ENCODE measurements at regions not wholly inside any gene's neighbourhood (a gene's known extent, or its start where the extent isn't known, plus 50 kb on each side); places are given as distances from the start of the nearest gene placed in this dataset.
"Not testable (repeated sequence)": the region's sequence is repeated elsewhere in the genome, so short reads cannot be mapped to it uniquely, and the experiment has no call there.

DNA sequence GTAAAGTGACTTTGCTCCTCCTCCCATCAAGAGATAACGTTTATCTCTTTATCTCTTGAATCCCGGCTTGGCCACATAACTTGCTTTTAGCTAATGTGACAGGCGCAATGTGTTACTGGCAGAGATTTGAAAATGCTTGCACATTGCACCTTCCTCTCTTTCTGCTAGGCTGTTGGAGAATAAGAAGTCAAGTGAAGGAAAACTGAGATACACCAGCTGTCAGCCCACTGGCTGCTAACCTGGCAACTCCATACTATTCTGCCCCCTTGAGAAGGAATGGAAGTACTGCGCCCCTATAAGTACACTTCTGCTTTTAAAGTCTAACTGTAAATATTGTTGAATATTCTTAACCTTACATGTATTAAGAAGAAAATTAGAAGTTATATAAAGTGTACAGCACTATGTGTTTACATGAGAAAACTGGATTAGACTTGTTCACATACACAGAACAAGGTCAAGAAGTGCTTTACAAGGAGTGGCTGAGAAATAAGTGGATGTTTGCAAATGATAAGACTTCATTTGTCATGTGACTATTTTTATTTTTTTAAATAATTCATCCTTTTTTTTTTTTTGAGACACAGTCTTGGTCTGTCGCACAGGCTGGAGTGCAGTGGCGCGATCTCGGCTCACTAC lies 424.5 kb upstream of the CTSO start:
- DNase-seq = peak; percentile 13

DNA sequence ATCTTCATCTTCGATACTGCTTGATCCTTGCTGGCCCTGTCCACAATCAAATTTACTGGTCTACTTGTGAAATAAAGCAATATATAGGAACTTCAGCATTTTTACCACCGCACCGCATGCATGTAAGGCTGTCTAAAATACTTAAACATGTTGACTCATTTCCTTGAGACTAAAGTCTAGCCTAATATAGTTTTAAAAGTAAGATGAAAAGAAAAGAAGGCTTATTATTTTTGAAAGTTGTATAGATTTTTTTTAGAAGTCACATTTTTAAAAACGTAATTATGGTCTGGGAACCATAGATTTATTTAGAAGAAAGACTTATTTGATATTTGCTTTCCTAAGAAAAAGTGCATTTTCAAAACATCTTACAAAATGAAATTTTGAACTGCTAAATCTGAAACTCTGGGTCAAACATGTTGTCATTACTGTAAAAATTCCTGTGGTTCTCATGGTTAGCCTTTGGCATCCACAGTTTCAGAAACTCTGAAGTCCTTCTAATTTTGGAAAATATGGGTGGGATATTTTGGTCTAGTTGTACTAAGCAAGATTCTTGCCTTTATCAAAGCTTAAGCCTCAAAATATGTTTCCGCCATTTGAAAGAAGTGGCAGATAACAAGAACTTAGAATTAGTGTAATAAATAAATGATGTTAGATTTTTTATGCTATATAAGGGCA lies 423.5 kb upstream of the CTSO start:
- no peak for DNase-seq

DNA sequence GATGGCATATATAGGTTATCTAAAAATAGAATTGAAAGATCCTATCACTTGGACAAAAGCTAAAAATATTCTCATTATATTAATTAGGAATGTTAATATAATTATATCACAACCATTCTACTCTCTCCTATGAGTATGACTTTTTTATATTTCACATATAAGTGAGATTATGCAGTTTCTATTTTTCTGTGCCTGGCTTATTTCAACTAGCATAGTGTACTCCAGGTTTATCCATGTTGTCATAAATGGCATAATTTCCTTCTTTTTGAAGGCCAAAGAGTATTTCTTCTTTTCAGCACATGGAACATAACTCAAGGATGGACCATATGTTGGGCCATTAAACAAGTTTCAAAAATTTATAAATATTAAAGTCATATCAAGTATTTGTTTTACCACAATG lies 421.2 kb upstream of the CTSO start:
- no peak for DNase-seq

DNA sequence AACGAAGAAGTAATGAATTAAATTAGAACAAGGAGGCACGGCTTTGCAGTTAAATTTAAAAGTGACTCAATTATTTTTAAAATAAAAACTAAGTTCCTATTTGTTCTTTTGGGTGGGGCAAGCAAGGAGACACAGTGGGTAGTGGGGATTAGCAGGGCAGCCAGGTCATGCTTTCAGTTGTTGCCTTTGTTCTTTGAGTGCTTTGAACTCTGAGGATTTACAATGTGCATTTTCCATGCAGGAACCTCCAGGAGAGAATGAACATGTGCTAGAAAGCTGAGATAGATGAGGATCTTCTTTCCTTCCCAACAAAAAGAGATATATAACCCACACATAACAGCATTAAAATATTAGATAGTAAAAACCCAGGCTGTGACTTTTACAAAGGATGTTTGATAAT lies 420.4 kb upstream of the CTSO start:
- DNase-seq = no peak

DNA sequence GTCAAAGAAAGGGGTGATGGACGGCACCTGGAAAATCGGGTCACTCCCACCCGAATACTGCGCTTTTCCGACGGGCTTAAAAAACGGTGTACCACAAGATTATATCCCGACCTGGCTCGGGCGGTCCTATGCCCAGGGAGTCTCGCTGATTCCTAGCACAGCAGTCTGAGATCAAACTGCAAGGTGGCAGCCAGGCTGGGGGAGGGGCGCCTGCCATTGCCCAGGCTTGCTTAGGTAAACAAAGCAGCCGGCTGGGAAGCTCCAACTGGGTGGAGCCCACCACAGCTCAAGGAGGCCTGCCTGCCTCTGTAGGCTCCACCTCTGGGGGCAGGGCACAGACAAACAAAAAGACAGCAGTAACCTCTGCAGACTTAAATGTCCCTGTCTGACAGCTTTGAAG lies 413.8 kb upstream of the CTSO start:
- DNase-seq = not testable (repeated sequence)

DNA sequence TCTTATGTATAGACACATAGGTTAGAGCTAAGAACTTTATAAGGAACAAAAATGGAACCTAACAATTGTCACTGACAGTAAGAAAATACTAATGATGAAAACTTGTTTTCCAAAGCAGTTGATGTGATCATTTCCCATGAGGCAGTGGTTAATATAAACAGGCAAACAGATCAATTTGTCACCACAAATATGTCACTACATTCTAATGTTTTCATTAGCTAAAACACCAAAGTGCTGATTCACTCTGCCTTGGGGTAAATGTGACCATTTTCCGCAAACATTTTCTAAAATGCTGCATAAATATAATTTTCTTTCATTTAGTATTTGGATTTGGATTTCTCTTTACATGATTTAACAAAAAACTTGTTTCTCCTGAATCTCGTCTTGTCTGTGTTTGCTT lies 408.9 kb upstream of the CTSO start:
- no peak for DNase-seq

DNA sequence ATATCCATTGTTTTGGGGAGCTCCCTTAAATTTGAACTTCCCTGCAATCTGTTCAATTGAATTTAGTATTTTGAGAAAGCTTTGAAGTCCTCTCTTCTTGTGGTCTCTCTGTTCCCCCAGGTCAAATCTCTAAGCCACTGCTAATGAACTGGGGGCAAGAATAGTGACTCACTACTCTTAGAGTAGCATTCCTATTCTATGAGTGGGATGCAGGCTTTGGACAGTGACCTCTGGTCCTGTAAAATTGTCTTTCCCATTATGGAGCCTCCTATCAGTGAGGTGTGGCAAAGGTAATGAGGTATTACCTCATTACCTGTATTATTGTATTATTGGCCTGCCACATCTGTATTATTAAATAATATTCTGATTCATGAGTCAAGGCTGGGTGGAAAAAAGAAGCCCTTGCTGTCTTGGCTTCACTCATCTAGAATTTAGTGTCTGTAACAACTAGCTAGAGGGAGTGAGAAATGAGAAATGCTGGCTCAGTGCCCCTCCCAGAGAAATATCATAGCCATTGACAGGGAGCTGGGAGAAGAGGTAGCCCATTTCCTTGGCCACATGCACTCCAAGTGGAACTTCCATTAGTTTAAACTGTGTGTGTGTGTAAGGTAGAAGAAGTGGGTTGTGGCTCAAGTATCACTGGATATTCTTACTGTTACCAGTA lies 393.9 kb upstream of the CTSO start:
- no peak for DNase-seq

DNA sequence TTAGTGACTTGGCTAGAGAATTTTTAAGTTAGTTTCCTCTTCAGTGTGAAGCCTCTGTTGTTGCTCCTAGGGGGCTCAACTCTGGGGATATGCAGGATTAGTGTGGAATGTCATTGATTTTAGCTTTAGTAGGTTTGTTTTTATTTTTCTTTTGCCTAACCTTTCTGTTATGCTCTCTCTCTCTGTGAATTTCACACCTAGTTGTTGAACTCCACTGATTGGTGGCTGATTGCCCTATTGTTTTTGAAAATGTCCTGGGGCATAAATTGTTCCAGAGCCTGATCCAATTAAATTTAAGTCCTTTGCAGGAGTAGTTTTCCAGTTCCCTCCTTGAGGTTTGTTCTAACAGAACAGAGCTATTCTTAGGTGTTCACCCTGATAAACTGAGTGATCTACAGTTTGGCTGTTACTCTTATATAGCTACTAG lies 393.3 kb upstream of the CTSO start:
- DNase-seq = no peak

DNA sequence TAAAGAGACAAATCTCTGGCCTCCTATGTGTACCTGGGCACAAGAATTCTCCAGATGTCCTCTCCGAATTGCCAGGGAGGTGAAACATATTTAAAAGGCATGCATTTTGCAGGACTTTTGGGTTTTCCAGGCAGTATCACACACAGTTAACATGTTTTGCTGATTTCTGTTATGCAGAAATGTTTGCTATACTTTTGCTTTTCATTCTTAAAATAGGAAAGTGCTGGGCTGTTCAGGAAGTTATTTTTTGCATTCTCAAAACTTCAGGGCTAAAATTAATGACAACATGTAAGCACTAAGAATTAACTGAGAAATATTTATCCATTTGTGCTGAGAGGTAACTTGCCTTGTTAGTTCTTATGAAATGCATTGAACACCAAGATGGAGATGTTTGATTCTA lies 390.7 kb upstream of the CTSO start:
- DNase-seq = no peak

DNA sequence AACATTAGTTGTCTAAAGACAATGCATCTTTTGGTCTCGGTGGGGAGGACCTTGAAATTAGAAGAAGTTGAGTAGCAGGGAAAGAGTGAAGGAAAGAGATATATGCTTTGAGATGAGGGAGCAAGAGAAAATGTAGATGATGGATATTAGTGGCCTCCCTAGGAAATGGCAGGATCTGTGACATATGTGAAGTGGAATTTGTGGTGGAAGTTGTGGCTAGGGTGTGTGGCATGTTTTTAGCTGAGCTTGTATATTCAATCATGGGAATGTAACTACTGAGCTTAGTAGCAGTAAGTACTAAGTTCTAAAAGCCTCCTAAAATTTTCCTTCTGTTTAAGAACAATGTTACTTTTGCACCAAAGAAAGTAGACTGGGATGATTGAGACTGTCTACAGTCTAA lies 382.8 kb upstream of the CTSO start:
- no peak for DNase-seq

DNA sequence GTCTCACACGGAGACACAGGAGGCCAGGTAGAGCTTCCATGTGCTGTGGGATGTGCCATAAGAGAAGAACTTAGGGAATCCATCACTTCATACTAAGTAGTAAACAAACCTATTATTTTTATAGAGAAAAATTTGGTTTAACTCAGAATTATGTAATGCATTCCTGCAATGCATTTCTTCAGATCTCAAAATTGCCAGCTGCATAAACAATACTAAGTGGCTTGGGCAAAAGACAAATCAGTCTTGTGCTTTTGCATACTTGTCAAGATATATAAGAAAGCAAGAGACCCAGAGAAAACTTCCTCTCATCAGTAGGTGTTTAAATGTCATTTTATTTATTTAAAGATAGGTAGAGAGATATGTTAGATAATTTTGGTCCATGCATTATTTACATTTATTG lies 382.1 kb upstream of the CTSO start:
- DNase-seq = no peak

DNA sequence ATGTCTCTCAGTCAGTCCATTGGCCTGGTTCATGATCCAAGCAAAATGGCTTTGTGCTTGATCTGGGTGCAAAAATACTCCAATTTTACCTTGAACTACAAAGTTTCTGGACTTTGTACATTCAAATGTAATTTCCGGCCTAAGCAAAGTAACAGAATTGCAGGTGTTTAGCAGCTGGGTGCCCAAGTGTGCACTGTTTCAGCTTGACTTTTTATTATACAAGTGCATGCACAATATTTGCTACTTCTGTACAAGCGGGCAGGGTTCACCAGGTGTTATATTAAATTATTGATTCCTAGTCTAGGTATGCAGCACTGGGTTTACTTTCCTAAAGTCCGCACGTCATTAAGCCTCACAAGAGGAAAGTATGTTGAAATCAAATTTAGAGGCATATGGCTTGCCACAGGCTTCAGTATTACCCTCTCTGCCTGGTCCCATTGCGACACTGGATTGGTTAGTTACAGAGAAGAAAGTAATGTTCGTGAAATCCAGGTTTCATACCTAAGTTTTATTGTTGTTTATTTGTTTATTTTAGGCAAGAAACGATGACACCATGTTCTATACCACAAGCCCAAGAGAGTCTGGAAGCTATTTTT lies 376.9 kb upstream of the CTSO start:
- DNase-seq = no peak

DNA sequence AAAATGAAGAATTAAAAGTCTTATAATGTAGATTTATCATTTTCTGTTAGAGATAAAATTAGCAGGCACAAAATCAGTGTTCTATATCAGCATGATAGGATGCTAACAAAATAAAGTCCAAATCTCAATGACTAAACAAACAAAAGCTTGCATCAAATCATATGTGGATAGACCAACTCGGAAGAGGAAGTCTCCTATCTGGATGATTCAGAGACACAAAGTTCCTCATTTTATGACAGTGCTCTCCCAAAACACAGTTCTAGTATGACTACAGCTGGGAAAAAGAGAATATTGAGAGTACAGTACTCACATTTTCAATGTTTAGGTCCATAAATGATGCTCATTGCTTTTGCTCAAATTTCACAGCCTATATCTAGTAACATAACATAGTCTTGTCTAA lies 376.1 kb upstream of the CTSO start:
- DNase-seq = no peak

DNA sequence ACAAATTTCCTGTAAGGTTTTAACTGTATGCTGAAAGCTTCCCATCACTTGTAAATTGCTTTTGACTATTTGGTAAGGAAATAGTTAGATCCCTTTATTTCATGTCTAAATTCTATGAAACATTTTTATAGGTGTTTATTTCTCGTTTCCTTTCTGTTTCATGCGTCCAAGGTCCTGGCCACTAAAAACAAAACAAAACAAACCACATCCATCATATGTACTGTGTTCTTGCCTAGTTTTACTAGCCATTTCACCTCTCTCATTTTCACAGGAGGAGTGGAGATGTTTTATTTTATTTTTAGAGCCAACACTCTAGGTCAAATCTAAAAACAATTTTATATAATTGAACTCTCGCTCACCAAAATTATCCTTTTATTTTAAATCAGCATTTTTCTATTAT lies 375.2 kb upstream of the CTSO start:
- no peak for DNase-seq

DNA sequence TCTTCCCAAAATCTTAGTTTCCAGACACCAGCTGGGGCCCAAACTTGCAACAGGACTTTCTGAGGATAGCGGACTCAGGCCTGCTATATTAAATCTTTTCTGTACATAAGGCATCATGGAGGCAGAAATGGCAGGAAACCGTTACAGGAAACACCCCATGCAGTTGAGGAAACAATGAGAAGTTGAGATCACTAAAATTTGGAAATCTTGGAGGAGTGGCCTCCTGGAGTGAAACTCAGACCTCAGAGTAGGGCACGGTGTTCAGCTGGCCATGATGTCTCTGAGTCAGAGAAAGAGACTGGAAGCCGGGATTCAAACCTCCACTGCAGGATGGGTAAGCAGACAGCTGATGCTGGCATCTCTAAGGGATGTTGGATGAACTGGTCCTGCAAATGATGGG lies 372.6 kb upstream of the CTSO start:
- no peak for DNase-seq

DNA sequence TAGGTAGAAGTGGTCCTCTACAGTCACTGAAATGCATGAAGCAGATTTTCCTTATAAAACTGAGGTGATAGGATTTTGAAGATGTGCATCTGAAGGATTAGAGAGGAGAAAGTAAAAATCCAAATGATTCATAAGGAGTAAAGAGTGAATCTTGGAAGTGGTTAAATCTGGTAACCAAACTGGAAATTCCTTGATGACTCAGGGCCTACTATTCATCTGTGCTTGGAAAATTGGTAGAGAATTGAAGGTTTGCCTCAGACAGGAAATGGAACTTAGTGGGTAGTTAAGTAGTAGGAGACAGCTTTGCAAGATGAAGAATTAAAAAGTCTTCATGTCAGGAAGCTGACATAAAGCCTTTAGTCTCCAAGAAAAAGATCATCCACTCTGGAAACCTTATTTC lies 368.9 kb upstream of the CTSO start:
- no peak for DNase-seq

DNA sequence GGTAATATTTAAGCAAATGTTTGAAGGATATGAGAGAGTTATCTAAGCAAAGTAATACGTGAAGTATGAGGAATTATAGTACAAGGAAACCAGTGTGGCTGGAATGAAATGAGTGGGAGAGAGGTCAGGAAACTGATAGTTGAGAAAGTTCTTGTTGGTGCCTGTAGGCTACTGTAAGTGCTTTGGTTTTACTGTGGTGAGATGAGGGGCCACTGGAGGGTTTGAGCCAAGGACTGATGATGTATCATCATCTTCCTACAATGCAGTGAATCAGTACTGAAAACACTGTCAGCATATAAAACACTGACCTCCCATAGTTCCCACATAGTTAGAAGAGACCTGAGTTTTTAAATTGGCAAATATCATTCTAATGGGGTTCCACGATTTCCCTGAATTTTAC lies 367.5 kb upstream of the CTSO start:
- no peak for DNase-seq

DNA sequence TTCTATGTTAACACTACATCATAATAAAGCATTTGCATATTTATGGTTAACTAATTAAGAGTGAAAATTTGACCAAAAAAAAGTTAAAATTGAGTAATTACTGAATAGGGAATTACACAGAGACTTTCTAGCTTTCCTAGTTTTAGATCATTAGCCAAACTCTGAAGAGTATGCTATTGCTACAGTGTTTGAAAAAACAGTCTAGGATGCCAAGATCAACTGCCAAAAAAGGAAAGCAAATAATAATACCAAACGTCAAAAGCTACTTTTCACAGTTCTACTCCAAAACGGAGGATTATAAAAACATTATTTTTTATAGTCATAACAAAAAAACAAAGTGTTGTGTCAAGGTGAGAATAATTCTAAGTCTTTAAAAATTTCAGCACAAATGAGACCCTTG lies 359.8 kb upstream of the CTSO start:
- DNase-seq = no peak

DNA sequence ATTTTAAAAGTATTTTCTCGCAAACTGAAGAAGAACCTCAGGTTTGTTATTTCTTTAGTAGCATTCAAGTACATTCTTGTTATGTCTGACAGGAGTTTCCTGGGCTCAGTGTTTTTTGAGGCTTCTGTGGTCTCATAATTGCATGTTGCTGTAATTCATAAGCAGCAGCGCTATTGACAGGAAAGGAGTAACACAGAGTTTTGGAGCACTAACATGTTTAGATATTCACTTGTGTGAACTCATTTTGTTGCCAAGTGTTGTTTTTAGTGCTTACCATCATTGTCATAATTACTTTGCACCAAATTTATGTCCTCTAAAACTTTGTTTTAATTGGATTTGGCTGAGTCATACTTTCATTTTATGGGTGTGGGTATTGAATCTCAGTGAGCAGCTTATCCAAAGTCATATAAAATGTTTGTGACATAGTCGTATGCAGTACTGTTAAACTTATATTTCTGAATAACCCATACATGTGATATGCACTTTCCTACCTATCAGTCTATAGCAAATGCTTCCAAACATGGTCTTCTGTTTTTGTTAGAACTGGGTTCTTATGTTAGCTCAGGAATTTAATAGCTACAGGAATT lies 358.7 kb upstream of the CTSO start:
- DNase-seq = no peak

DNA sequence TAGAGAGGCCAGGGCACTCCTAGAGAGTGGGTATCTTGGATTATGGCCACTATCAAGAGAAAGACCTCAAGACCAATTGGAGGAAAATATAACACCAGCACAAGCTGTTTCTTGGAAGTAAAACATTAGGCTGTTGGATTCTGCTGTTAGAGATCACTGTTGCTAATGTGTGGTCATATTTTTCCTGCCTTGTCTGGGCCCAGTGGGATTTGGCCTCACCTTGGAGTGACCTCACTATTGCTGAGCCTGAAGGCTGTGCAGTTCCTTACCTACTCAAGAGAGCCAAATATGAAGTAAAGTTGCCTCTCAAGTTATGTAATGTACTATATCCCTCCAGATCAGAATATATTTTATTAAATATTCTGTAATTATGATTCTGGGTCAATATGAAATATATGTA lies 355.4 kb upstream of the CTSO start:
- DNase-seq = no peak

DNA sequence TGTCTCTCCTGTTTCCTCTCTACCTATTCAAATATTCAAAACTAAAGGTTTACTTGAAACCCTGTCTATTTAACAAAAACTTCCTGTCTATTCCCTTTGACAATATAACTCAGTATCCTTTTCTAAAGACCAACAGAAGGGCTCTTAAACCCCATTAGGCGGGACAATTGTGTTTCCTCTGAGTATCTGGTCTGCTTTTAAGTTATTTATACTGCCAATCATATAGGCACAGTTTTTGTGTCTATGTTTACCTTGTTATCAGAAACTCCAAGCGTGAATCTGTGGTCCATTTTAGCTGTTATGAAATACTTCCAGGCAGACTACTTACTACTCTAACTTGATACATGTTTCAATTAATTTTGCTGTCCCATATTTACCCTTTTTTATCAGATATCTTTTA lies 350.0 kb upstream of the CTSO start:
- DNase-seq = peak; percentile 51

DNA sequence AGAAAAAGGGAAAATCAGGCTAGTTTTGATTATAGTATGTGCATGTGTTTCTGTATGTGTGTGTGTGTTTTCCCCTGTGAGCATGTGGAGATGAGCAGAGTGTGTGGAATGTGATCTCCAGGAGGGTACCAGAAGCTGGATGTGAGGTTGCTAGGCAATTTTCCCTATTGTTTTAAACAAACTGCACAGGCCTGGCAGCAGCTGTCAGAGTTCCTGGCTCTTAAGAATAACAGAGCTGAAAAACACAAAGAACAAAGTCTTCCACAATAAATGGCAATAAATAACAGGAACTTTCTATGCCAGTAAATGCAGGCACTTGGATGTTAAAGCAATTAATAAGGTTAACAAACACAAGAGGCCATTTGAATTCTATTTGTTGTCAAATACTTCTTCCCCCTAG lies 344.6 kb upstream of the CTSO start:
- no peak for DNase-seq

DNA sequence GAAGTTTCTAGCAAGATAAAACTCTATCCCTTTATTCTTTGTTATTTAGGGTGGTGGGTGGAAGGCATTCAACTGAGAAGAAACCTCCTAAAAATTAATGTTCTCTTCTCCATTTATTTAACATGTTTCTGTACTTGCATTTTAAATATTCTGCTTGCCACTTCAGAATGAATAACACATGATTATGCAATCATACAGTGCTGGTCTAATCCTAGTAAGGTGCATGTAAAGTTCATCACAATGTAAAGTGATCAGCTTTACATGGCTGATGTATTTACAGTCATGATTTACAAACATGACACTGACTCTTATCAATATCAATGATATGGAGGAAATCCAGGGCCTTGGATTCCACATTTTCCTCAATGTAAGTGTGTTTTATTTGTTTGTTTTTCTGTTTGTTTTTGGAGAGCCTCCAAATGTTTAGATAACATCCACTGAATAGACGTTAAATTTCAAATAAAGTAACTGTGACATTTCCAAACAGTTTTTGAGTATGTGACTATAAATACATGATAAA lies 342.1 kb upstream of the CTSO start:
- DNase-seq = no peak

DNA sequence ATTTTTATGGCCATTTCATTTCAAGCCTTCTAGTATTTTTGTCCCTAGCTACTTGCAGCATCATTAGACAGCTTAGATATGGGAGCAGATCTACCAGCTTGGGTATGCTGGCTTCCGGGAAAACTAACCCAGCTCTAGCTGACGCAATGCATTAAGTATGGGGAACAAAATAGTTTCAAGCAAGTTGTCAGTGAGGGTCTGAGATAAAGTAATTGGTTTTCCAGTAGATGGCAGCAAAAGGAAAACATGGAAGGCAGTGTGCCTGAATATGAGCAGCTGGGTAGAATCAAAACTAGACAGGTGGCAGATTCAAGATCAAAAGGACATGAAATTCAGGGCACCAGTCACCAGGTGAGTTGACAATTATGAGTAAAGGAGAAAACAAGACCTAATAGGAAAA lies 340.9 kb upstream of the CTSO start:
- DNase-seq = no peak
